Testis (tissue), 2 donors: ENCODE measurements at regions not wholly inside any gene's neighbourhood (a gene's known extent, or its start where the extent isn't known, plus 50 kb on each side); places are given as distances from the start of the nearest gene placed in this dataset.

Source experiments
- DNase-seq: peaks from one replicate; pipeline ENCODE4 v3.0.0-alpha.2; 2019
- H3K27ac ChIP-seq, 2 donors: fragments of 200-600 bp; sonication (generic); one replicate each; pipeline ENCODE4 v1.5.1; 2019
- H3K27me3 ChIP-seq: fragments of 200-600 bp; sonication (generic); one replicate; pipeline ENCODE4 v1.5.1; 2019
- H3K36me3 ChIP-seq: fragments of 200-600 bp; sonication (generic); one replicate; pipeline ENCODE4 v1.5.1; 2017; ENCODE audit warnings: low read depth; ENCODE audit errors: missing control alignments
- H3K4me1 ChIP-seq: fragments of 200-600 bp; sonication (generic); one replicate; pipeline ENCODE4 v1.5.1; 2019
- H3K4me3 ChIP-seq, 2 donors: fragments of 200-600 bp; sonication (generic); one replicate each; pipeline ENCODE4 v1.5.1; 2017 to 2019
- H3K9me3 ChIP-seq: fragments of 200-600 bp; sonication (generic); one replicate; pipeline ENCODE4 v1.5.1; 2017
- CTCF ChIP-seq, 3 experiments: fragments of 450-650 bp in 2 of 3; fragments of 200-600 bp in 1 of 3; sonication (generic) in 1 of 3; IDR thresholded peaks; one replicate each; pipeline ENCODE4 v1.5.1; 2016 to 2019; ENCODE audit warnings: antibody characterized with exemption in 3 of 3, mild to moderate bottlenecking in 2 of 3, moderate library complexity in 1 of 3
- POLR2A ChIP-seq: fragments of 450-650 bp; IDR thresholded peaks from one replicate; pipeline ENCODE4 v1.6.1; 2017; ENCODE audit warnings: antibody characterized with exemption, mild to moderate bottlenecking, moderate library complexity
- WGBS, 2 donors: methylation state at CpG; one replicate each; pipeline ENCODE4 v1.1.5; 2018; 5-methylcytosine and 5-hydroxymethylcytosine counted together
- intact Hi-C: fragments of 100-400 bp; cut with DNase I; formaldehyde crosslinking; loops from one replicate; pipeline ENCODE4 v1.15.1; 2023; ENCODE audit warnings: low total_unique reads

GRCh38 chr12:13635709-13636108 lies 345.7 kb downstream of the GRIN2B start:
- WGBS, 2 donors = 85 to 87% methylated on average over 2 of the region's 2 CpGs

GRCh38 chr12:13631873-13632272 lies 349.5 kb downstream of the GRIN2B start:
- intact Hi-C loops = no loop called here
- H3K4me3 ChIP-seq = no peak overlapping the region
- TF ChIP-seq CTCF (IDR thresholded peaks at IDR 0.05) = no peak
- no peak for TF ChIP-seq POLR2A
- no peak overlapping the region for H3K27ac ChIP-seq
- H3K27me3 ChIP-seq = no peaks in the 10 kb centered on the region
- no peaks in the 10 kb centered on the region for H3K36me3 ChIP-seq
- no peak for DNase-seq
- 59 to 60% methylated on average over 2 of the region's 2 CpGs for WGBS, 2 donors
- H3K4me1 ChIP-seq = no peaks in the 10 kb centered on the region
- H3K9me3 ChIP-seq = no peaks in the 10 kb centered on the region

More at GRCh38 chr12:13635709-13636108, 345.7 kb downstream of the GRIN2B start:
- TF ChIP-seq CTCF (IDR thresholded peaks at IDR 0.05) (no peak), POLR2A (no peak)
- intact Hi-C loops = no loop called here
- H3K4me3 ChIP-seq = no peak overlapping the region
- H3K27me3 ChIP-seq = no peaks in the 10 kb centered on the region
- no peaks in the 10 kb centered on the region for H3K36me3 ChIP-seq
- no peak overlapping the region for H3K27ac ChIP-seq
- no peaks in the 10 kb centered on the region for H3K9me3 ChIP-seq
- H3K4me1 ChIP-seq = no peaks in the 10 kb centered on the region
- DNase-seq = no peak

- intact Hi-C loops = no loop called here
- H3K27ac ChIP-seq = no peak overlapping the region
- no peaks in the 10 kb centered on the region for H3K27me3 ChIP-seq
- H3K36me3 ChIP-seq = no peaks in the 10 kb centered on the region
- DNase-seq = no peak
- no peak overlapping the region for H3K4me3 ChIP-seq
- H3K4me1 ChIP-seq = no peaks in the 10 kb centered on the region
- H3K9me3 ChIP-seq = no peaks in the 10 kb centered on the region
- WGBS, 2 donors = 85 to 95% methylated on average over 3 of the region's 3 CpGs
- TF ChIP-seq POLR2A (no peak), CTCF (IDR thresholded peaks at IDR 0.05) (no peak)
Measured at GRCh38 chr12:13630354-13630753, 351.0 kb downstream of the GRIN2B start.

- H3K27me3 ChIP-seq = no peaks in the 10 kb centered on the region
- TF ChIP-seq CTCF (IDR thresholded peaks at IDR 0.05) (no peak), POLR2A (no peak)
- H3K4me1 ChIP-seq = no peaks in the 10 kb centered on the region
- no peak overlapping the region for H3K4me3 ChIP-seq
- H3K36me3 ChIP-seq = no peaks in the 10 kb centered on the region
- no peak for DNase-seq
- intact Hi-C loops = no loop called here
- no peaks in the 10 kb centered on the region for H3K9me3 ChIP-seq
- H3K27ac ChIP-seq = no peak overlapping the region
- WGBS, 2 donors = 70 to 94% methylated on average over 1 of the region's 1 CpG
Measured at GRCh38 chr12:13628067-13628466, 353.3 kb downstream of the GRIN2B start.

GRCh38 chr12:13627536-13627935 lies 353.9 kb downstream of the GRIN2B start:
- DNase-seq = no peak
- intact Hi-C loops = no loop called here
- H3K27me3 ChIP-seq = no peaks in the 10 kb centered on the region
- no peak overlapping the region for H3K4me3 ChIP-seq
- H3K27ac ChIP-seq = no peak overlapping the region
- no peaks in the 10 kb centered on the region for H3K4me1 ChIP-seq
- H3K36me3 ChIP-seq = no peaks in the 10 kb centered on the region
- no peaks in the 10 kb centered on the region for H3K9me3 ChIP-seq
- no peak for TF ChIP-seq CTCF (IDR thresholded peaks at IDR 0.05)
- TF ChIP-seq POLR2A = no peak
- WGBS, 2 donors = 82 to 87% methylated on average over 3 of the region's 3 CpGs
